K562 (cell line): ENCODE measurements at regions not wholly inside any gene's neighbourhood (a gene's known extent, or its start where the extent isn't known, plus 50 kb on each side); places are given as distances from the start of the nearest gene placed in this dataset.

ENCODE experiments used
- ATAC-seq: fragments of 200-7000 bp; cut with Tn5 transposase; 3 replicates; pipeline ENCODE4 v1.9.1; 2020; ENCODE audit warnings: moderate library complexity
- BruUV-seq: library from RNA; stranded (reverse); fragments of 400-500 nt; replicated peaks from 2 replicates; lab custom pipeline; 2021; lab: Mats Ljungman, UMichigan
- CTCF ChIA-PET: fragments of 300-600 bp; formaldehyde crosslinking; extraction: SDS; loops from one replicate; lab custom pipeline; 2021; ENCODE audit warnings: low intra/inter-chr PET ratio; lab: Yijun Ruan, JAX
- POLR2A ChIA-PET: fragments of 300-600, 350-650 bp; sonication (Branson Sonifier 250); formaldehyde crosslinking; extraction: SDS; loops from one replicate; lab custom pipeline; 2021; ENCODE audit warnings: antibody characterized with exemption, inconsistent platforms; lab: Yijun Ruan, JAX
- DNase-seq, 4 experiments: peaks; one replicate each; pipeline versions ENCODE4 v3.0.0 to v3.0.0-alpha.2; 2011 to 2018; ENCODE audit warnings: low spot score in 3 of 4, mixed read lengths in 3 of 4; ENCODE audit errors: extremely low read depth in 1 of 4
- FAIRE-seq: peaks from 2 replicates; lab custom pipeline; 2011; peaks lifted over from hg19 to GRCh38; lab: Jason Lieb, UNC
- H2AFZ ChIP-seq: 2 replicates; pipeline ENCODE4 v1.6.0; 2011; ENCODE audit warnings: low read depth, low read length, control low read depth, inconsistent platforms
- H3K27ac ChIP-seq: fragments of 200-600 bp; 3 replicates; pipeline ENCODE4 v1.8.0; 2011; ENCODE audit warnings: low read depth, mild to moderate bottlenecking, control low read depth, inconsistent platforms, low read length, moderate library complexity, mixed read lengths; ENCODE audit errors: extremely low read depth
- H3K27me3 ChIP-seq, 2 experiments: fragments of 300-600 bp in 1 of 2; 2 replicates in 1 of 2; 3 replicates in 1 of 2; pipeline versions ENCODE4 v1.6.0 to v1.8.0; 2011; ENCODE audit warnings: inconsistent platforms in 2 of 2, low read length in 2 of 2, mild to moderate bottlenecking in 1 of 2, mixed read lengths in 1 of 2, moderate library complexity in 1 of 2; ENCODE audit not compliant: control insufficient read depth in 2 of 2, insufficient read depth in 2 of 2
- H3K36me3 ChIP-seq: fragments of 300-600 bp; 3 replicates; pipeline ENCODE4 v1.8.0; 2011; ENCODE audit warnings: mild to moderate bottlenecking, low read length, inconsistent platforms; ENCODE audit not compliant: control insufficient read depth, insufficient read depth
- H3K4me1 ChIP-seq, 2 experiments: fragments of 200-600 bp in 1 of 2; replicated peaks in 1 of 2; 2 replicates in 1 of 2; 3 replicates in 1 of 2; pipeline versions ENCODE4 v1.5.1 to v1.8.0; 2011; ENCODE audit warnings: inconsistent platforms in 2 of 2, low read length in 2 of 2, mild to moderate bottlenecking in 1 of 2, mixed read lengths in 1 of 2, moderate library complexity in 1 of 2; ENCODE audit not compliant: control insufficient read depth in 2 of 2, insufficient read depth in 2 of 2
- H3K4me2 ChIP-seq: 2 replicates; pipeline ENCODE4 v1.6.1; 2011; ENCODE audit warnings: low read length, control low read depth, inconsistent platforms, mixed read lengths; ENCODE audit not compliant: insufficient read depth
- H3K4me3 ChIP-seq: fragments of 200-600 bp; sonication (generic), shearing (Covaris generic); 2 replicates; pipeline ENCODE4 v1.5.1; 2016; ENCODE audit warnings: control low read depth, inconsistent platforms
- H3K79me2 ChIP-seq: fragments of 200-600 bp; 3 replicates; pipeline ENCODE4 v1.8.0; 2011; ENCODE audit warnings: low read length, inconsistent platforms; ENCODE audit not compliant: control insufficient read depth, insufficient read depth
- H3K9ac ChIP-seq, 2 experiments: 2 replicates each; pipeline versions ENCODE4 v1.6.0 to v1.6.1; 2011; ENCODE audit warnings: low read depth in 2 of 2, low read length in 2 of 2, control low read depth in 1 of 2, inconsistent platforms in 1 of 2, mild to moderate bottlenecking in 1 of 2, mixed read lengths in 1 of 2; ENCODE audit not compliant: insufficient read depth in 1 of 2
- H3K9me1 ChIP-seq: one replicate; pipeline ENCODE4 v1.6.0; 2011; ENCODE audit warnings: inconsistent platforms, mild to moderate bottlenecking, low read length, moderate library complexity; ENCODE audit not compliant: control insufficient read depth, insufficient read depth
- H3K9me3 ChIP-seq: replicated peaks from 2 replicates; pipeline ENCODE4 v1.5.1; 2011; ENCODE audit warnings: low read depth, low read length, inconsistent platforms; ENCODE audit not compliant: control insufficient read depth, insufficient read depth
- H4K20me1 ChIP-seq: replicated peaks from 2 replicates; pipeline ENCODE4 v1.6.1; 2011; ENCODE audit warnings: low read length, inconsistent platforms, mixed read lengths; ENCODE audit not compliant: control insufficient read depth, insufficient read depth
- ARID1B ChIP-seq: fragments of 450-650 bp; IDR thresholded peaks from 2 replicates; pipeline ENCODE4 v1.6.1; 2016; ENCODE audit warnings: antibody characterized with exemption, mild to moderate bottlenecking, inconsistent platforms
- C11orf30 ChIP-seq: fragments of 450-650 bp; IDR thresholded peaks from 2 replicates; pipeline ENCODE4 v1.6.1; 2016; ENCODE audit warnings: low read depth, mild to moderate bottlenecking
- CBX3 ChIP-seq, 2 experiments: IDR thresholded peaks; 1 replicate in 1 of 2; 2 replicates in 1 of 2; pipeline ENCODE4 v1.6.1; 2012; ENCODE audit warnings: inconsistent platforms in 2 of 2, low read length in 2 of 2, borderline replicate concordance in 1 of 2, control low read depth in 1 of 2
- JUND ChIP-seq, 2 experiments: IDR thresholded peaks; 2 replicates in 1 of 2; 3 replicates in 1 of 2; pipeline ENCODE4 v1.6.1; 2011; ENCODE audit warnings: borderline replicate concordance in 2 of 2, low read depth in 2 of 2, low read length in 2 of 2, improper control_type of control experiment in 1 of 2, missing biosample characterization in 1 of 2, missing genetic modification characterization in 1 of 2, missing genetic modification reagents in 1 of 2
- NCOR1 ChIP-seq: fragments of 450-650 bp; IDR thresholded peaks from 2 replicates; pipeline ENCODE4 v1.6.1; 2016; ENCODE audit warnings: mild to moderate bottlenecking, moderate library complexity
- SNIP1 ChIP-seq: fragments of 450-650 bp; IDR thresholded peaks from 2 replicates; pipeline ENCODE4 v1.7.1; 2017; ENCODE audit warnings: low read depth, mild to moderate bottlenecking
- SP2 ChIP-seq: IDR thresholded peaks from 2 replicates; pipeline ENCODE4 v1.6.1; 2011; ENCODE audit warnings: mild to moderate bottlenecking, low read depth, low read length, moderate library complexity; ENCODE audit not compliant: poor library complexity, severe bottlenecking; ENCODE audit errors: extremely low read depth
- SRSF3 ChIP-seq: fragments of 200-400 bp; formaldehyde crosslinking; IDR thresholded peaks from 2 replicates; pipeline ENCODE4 v1.6.1; 2016; ENCODE audit warnings: mild to moderate bottlenecking, low read length, moderate library complexity; ENCODE audit not compliant: insufficient read depth
- TAL1 ChIP-seq: fragments of 450-650 bp; IDR thresholded peaks from 2 replicates; pipeline ENCODE4 v1.6.1; 2016; ENCODE audit warnings: mild to moderate bottlenecking
- TCF3 ChIP-seq: sonication (generic); formaldehyde crosslinking; IDR thresholded peaks from 2 replicates; pipeline ENCODE4 v1.4.0; 2020; ENCODE audit warnings: mild to moderate bottlenecking, missing genetic modification reagents
- ZKSCAN8 ChIP-seq: fragments of 200-800 bp; sonication (Bioruptor generic); IDR thresholded peaks from 2 replicates; pipeline ENCODE4 v1.6.1; 2016; ENCODE audit warnings: missing genetic modification characterization, missing compliant biosample characterization
- WGBS: fragments of 100-300 bp; shearing (Covaris generic); methylation state at CpG from one replicate; pipeline ENCODE4 v1.1.6; 2016; ENCODE audit warnings: low coverage, mixed read lengths; ENCODE audit not compliant: insufficient coverage; ENCODE audit errors: missing lambda C conversion rate; 5-methylcytosine and 5-hydroxymethylcytosine counted together
- in situ Hi-C: fragments of 300-500 bp; cut with MboI; formaldehyde crosslinking; loops from 4 replicates; pipeline ENCODE4 v1.15.0; 2018; ENCODE audit warnings: inconsistent platforms, mixed read lengths
- intact Hi-C: fragments of 100-400 bp; cut with micrococcal nuclease; formaldehyde crosslinking; loops from 2 replicates; pipeline ENCODE4 v1.14.2; 2022
- TF ChIP-seq, protein P1 (sequence below): fragments of 250-450 bp; sonication (Bioruptor Pico); IDR thresholded peaks from 2 replicates; pipeline ENCODE4 v1.4.0; 2020
- TF ChIP-seq, protein P2 (sequence below): fragments of 250-450 bp; sonication (Bioruptor Pico); IDR thresholded peaks from 2 replicates; pipeline ENCODE4 v1.8.0; 2022; ENCODE audit warnings: inconsistent platforms

DNA sequence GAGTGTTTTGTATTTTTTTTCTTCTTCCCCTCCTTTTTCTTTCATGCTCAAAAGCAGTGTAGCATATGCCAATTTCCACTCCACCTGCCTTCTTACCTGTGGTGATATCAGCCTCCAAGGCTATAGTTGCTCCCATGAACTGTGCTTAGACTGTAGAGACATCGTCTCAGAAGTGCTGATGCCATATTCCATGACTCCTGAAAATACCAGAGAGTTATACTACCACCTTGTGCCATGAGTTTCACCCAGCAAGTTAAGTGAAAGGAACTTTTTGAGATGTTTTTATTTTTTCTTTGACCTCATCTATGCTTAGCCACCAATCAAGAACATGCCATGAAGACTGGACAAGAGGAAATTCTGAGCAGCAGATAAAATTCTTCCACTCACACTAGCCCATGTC, 142.8 kb upstream of the SEMA3E start (continued):
- TF ChIP-seq, protein P1, sequence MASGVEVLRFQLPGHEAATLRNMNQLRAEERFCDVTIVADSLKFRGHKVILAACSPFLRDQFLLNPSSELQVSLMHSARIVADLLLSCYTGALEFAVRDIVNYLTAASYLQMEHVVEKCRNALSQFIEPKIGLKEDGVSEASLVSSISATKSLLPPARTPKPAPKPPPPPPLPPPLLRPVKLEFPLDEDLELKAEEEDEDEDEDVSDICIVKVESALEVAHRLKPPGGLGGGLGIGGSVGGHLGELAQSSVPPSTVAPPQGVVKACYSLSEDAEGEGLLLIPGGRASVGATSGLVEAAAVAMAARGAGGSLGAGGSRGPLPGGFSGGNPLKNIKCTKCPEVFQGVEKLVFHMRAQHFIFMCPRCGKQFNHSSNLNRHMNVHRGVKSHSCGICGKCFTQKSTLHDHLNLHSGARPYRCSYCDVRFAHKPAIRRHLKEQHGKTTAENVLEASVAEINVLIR (CRISPR knock-in tag), result no peak
- TF ChIP-seq C11orf30 (no peak), SP2 (no peak), ZKSCAN8 (CRISPR knock-in tag) (no peak), JUND (IDR thresholded peaks at IDR 0.05; ENCODE audit: borderline replicate concordance, low read depth, low read length) (no peak), JUND (tag; IDR thresholded peaks at IDR 0.05; ENCODE audit: borderline replicate concordance, low read depth, low read length) (no peak)

DNA sequence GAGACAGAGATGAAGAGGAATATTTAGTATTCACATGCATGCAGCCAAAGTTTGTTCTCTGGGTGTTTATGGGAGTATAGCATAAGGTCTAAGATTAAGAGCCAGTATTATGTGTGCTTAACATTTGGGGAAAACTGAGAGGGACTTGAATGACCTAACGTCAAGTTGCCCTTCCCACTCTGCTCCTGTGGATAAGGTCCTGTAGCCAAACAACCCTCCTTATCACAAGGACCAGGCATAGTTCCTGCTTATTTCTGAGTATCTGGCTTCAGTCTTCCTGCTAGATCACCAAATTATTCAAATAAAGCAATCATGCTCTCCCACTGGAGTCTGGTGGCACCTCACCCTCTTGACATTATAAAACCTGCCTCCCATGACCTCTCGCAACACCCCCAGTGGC, 137.9 kb upstream of the SEMA3E start:
- CTCF ChIA-PET, result no interaction called here
- 0% methylated on average over 2 of the region's 2 CpGs for WGBS
- no peaks in the 10 kb centered on the region; the same call in 1 of the 2 replicates for H3K9me3 ChIP-seq
- DNase-seq (peak in 2 of 4 experiments; percentile 4 to 38), FAIRE-seq (no peak), ATAC-seq (no peak)
- H3K4me1 ChIP-seq, result no peaks in the 10 kb centered on the region
- no TSS peak for BruUV-seq
- H4K20me1 ChIP-seq, result no peaks in the 10 kb centered on the region
- H2AFZ ChIP-seq, result no peak overlapping the region
- H3K36me3 ChIP-seq, result no peaks in the 10 kb centered on the region
- no peak overlapping the region for H3K27ac ChIP-seq
- H3K9me1 ChIP-seq, result no peaks in the 10 kb centered on the region
- in situ Hi-C loops, result no loop called here
- intact Hi-C loops, result no loop called here
- H3K79me2 ChIP-seq, result no peaks in the 10 kb centered on the region
- no peak overlapping the region for H3K9ac ChIP-seq
- H3K27me3 ChIP-seq, result no peaks in the 10 kb centered on the region
- H3K4me2 ChIP-seq, result no peak overlapping the region
- POLR2A ChIA-PET, result no interaction called here
- H3K4me3 ChIP-seq, result no peak overlapping the region
- TF ChIP-seq SNIP1 (no peak), ARID1B (peak; percentile 55), NCOR1 (peak; percentile 34), TAL1 (peak; percentile 75), CBX3 (IDR thresholded peaks at IDR 0.05; ENCODE audit: borderline replicate concordance in 1 of 2, low read length in 2 of 2) (no peak), TCF3 (peak; percentile 90), SRSF3 (no peak)
- TF ChIP-seq, protein P2, sequence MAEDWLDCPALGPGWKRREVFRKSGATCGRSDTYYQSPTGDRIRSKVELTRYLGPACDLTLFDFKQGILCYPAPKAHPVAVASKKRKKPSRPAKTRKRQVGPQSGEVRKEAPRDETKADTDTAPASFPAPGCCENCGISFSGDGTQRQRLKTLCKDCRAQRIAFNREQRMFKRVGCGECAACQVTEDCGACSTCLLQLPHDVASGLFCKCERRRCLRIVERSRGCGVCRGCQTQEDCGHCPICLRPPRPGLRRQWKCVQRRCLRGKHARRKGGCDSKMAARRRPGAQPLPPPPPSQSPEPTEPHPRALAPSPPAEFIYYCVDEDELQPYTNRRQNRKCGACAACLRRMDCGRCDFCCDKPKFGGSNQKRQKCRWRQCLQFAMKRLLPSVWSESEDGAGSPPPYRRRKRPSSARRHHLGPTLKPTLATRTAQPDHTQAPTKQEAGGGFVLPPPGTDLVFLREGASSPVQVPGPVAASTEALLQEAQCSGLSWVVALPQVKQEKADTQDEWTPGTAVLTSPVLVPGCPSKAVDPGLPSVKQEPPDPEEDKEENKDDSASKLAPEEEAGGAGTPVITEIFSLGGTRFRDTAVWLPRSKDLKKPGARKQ (CRISPR knock-in tag), result no peak
